K562 (cell line): ENCODE measurements at regions not wholly inside any gene's neighbourhood (a gene's known extent, or its start where the extent isn't known, plus 50 kb on each side); places are given as distances from the start of the nearest gene placed in this dataset.
A peak's percentile ranks its signal among the peaks of the same experiment; 100 is the strongest.

Experiments used
- ATAC-seq: fragments of 200-7000 bp; cut with Tn5 transposase; 3 replicates; pipeline ENCODE4 v1.9.1; 2020; ENCODE audit warnings: moderate library complexity
- BruUV-seq: library from RNA; stranded (reverse); fragments of 400-500 nt; replicated peaks from 2 replicates; lab custom pipeline; 2021; lab: Mats Ljungman, UMichigan
- CTCF ChIA-PET: fragments of 300-600 bp; formaldehyde crosslinking; extraction: SDS; loops from one replicate; lab custom pipeline; 2021; ENCODE audit warnings: low intra/inter-chr PET ratio; lab: Yijun Ruan, JAX
- POLR2A ChIA-PET: fragments of 300-600, 350-650 bp; sonication (Branson Sonifier 250); formaldehyde crosslinking; extraction: SDS; loops from one replicate; lab custom pipeline; 2021; ENCODE audit warnings: antibody characterized with exemption, inconsistent platforms; lab: Yijun Ruan, JAX
- DNase-seq, 4 experiments: peaks; one replicate each; pipeline versions ENCODE4 v3.0.0 to v3.0.0-alpha.2; 2011 to 2018; ENCODE audit warnings: low spot score in 3 of 4, mixed read lengths in 3 of 4; ENCODE audit errors: extremely low read depth in 1 of 4
- FAIRE-seq: peaks from 2 replicates; lab custom pipeline; 2011; peaks lifted over from hg19 to GRCh38; lab: Jason Lieb, UNC
- H2AFZ ChIP-seq: 2 replicates; pipeline ENCODE4 v1.6.0; 2011; ENCODE audit warnings: low read depth, low read length, control low read depth, inconsistent platforms
- H3K27ac ChIP-seq: fragments of 200-600 bp; 3 replicates; pipeline ENCODE4 v1.8.0; 2011; ENCODE audit warnings: low read depth, mild to moderate bottlenecking, control low read depth, inconsistent platforms, low read length, moderate library complexity, mixed read lengths; ENCODE audit errors: extremely low read depth
- H3K27me3 ChIP-seq, 2 experiments: fragments of 300-600 bp in 1 of 2; 2 replicates in 1 of 2; 3 replicates in 1 of 2; pipeline versions ENCODE4 v1.6.0 to v1.8.0; 2011; ENCODE audit warnings: inconsistent platforms in 2 of 2, low read length in 2 of 2, mild to moderate bottlenecking in 1 of 2, mixed read lengths in 1 of 2, moderate library complexity in 1 of 2; ENCODE audit not compliant: control insufficient read depth in 2 of 2, insufficient read depth in 2 of 2
- H3K36me3 ChIP-seq: fragments of 300-600 bp; 3 replicates; pipeline ENCODE4 v1.8.0; 2011; ENCODE audit warnings: mild to moderate bottlenecking, low read length, inconsistent platforms; ENCODE audit not compliant: control insufficient read depth, insufficient read depth
- H3K4me1 ChIP-seq, 2 experiments: fragments of 200-600 bp in 1 of 2; replicated peaks in 1 of 2; 2 replicates in 1 of 2; 3 replicates in 1 of 2; pipeline versions ENCODE4 v1.5.1 to v1.8.0; 2011; ENCODE audit warnings: inconsistent platforms in 2 of 2, low read length in 2 of 2, mild to moderate bottlenecking in 1 of 2, mixed read lengths in 1 of 2, moderate library complexity in 1 of 2; ENCODE audit not compliant: control insufficient read depth in 2 of 2, insufficient read depth in 2 of 2
- H3K4me2 ChIP-seq: 2 replicates; pipeline ENCODE4 v1.6.1; 2011; ENCODE audit warnings: low read length, control low read depth, inconsistent platforms, mixed read lengths; ENCODE audit not compliant: insufficient read depth
- H3K4me3 ChIP-seq: fragments of 200-600 bp; sonication (generic), shearing (Covaris generic); 2 replicates; pipeline ENCODE4 v1.5.1; 2016; ENCODE audit warnings: control low read depth, inconsistent platforms
- H3K79me2 ChIP-seq: fragments of 200-600 bp; 3 replicates; pipeline ENCODE4 v1.8.0; 2011; ENCODE audit warnings: low read length, inconsistent platforms; ENCODE audit not compliant: control insufficient read depth, insufficient read depth
- H3K9ac ChIP-seq, 2 experiments: 2 replicates each; pipeline versions ENCODE4 v1.6.0 to v1.6.1; 2011; ENCODE audit warnings: low read depth in 2 of 2, low read length in 2 of 2, control low read depth in 1 of 2, inconsistent platforms in 1 of 2, mild to moderate bottlenecking in 1 of 2, mixed read lengths in 1 of 2; ENCODE audit not compliant: insufficient read depth in 1 of 2
- H3K9me1 ChIP-seq: one replicate; pipeline ENCODE4 v1.6.0; 2011; ENCODE audit warnings: inconsistent platforms, mild to moderate bottlenecking, low read length, moderate library complexity; ENCODE audit not compliant: control insufficient read depth, insufficient read depth
- H3K9me3 ChIP-seq: replicated peaks from 2 replicates; pipeline ENCODE4 v1.5.1; 2011; ENCODE audit warnings: low read depth, low read length, inconsistent platforms; ENCODE audit not compliant: control insufficient read depth, insufficient read depth
- H4K20me1 ChIP-seq: replicated peaks from 2 replicates; pipeline ENCODE4 v1.6.1; 2011; ENCODE audit warnings: low read length, inconsistent platforms, mixed read lengths; ENCODE audit not compliant: control insufficient read depth, insufficient read depth
- MCM2 ChIP-seq: fragments of 450-650 bp; IDR thresholded peaks from 2 replicates; pipeline ENCODE4 v1.6.1; 2017; ENCODE audit warnings: low read depth, mild to moderate bottlenecking
- RBFOX2 ChIP-seq: fragments of 200-400 bp; formaldehyde crosslinking; IDR thresholded peaks from 2 replicates; pipeline ENCODE4 v1.6.1; 2017; ENCODE audit warnings: low read depth, mild to moderate bottlenecking, low read length, moderate library complexity
- RBM15 ChIP-seq: fragments of 200-400 bp; formaldehyde crosslinking; IDR thresholded peaks from 2 replicates; pipeline ENCODE4 v1.6.1; 2018; ENCODE audit warnings: mild to moderate bottlenecking, low read length, moderate library complexity; ENCODE audit not compliant: insufficient read depth
- WGBS: fragments of 100-300 bp; shearing (Covaris generic); methylation state at CpG from one replicate; pipeline ENCODE4 v1.1.6; 2016; ENCODE audit warnings: low coverage, mixed read lengths; ENCODE audit not compliant: insufficient coverage; ENCODE audit errors: missing lambda C conversion rate; 5-methylcytosine and 5-hydroxymethylcytosine counted together
- in situ Hi-C: fragments of 300-500 bp; cut with MboI; formaldehyde crosslinking; loops from 4 replicates; pipeline ENCODE4 v1.15.0; 2018; ENCODE audit warnings: inconsistent platforms, mixed read lengths
- intact Hi-C: fragments of 100-400 bp; cut with micrococcal nuclease; formaldehyde crosslinking; loops from 2 replicates; pipeline ENCODE4 v1.14.2; 2022
- TF ChIP-seq, protein P1 (sequence below): IDR thresholded peaks from 2 replicates; pipeline ENCODE4 v1.6.1; 2011; ENCODE audit warnings: borderline replicate concordance, low read depth, mild to moderate bottlenecking, moderate library complexity, low read length; ENCODE audit not compliant: insufficient read depth, poor library complexity, severe bottlenecking

DNA sequence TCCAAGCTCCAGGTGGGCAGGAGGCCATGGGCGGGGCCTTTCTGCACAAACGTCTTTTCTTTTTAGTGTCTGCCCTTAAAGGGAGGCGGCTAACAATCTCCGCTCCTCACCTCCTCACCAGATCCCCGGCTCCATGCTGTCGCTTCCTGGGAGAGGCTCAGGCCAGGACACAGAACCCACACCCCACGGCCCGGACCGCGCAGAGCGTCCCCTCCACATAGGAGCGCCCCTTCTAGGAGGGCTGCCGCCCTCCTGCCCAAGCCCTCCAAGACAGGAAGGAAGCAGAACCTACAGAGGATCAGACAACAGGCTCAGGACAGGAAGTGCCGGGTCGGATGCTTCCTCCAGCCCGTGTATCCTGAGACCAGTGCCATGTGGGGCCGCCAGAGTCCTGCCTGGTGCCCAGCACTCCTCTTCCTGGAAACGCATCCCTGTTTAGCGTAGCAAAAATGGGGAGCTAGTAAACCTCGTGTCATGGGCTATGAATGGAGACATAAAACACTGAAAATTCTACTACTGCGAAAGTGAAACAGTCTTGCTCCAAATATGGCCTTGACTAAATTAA, 83.2 kb upstream of the ATP10A start:
- in situ Hi-C loops: no loop called here
- POLR2A ChIA-PET: interaction anchor here (0.6 to 0.9 kb wide), 2 partner anchors 9 to 275 kb away, joined by 3 read pairs; no protein-coding TSS in a partner anchor
- Histone ChIP-seq H3K36me3 (no peaks in the 10 kb centered on the region), H3K4me3 (no peak overlapping the region), H3K27ac (no peak overlapping the region), H3K9me1 (no peaks in the 10 kb centered on the region), H2AFZ (no peak overlapping the region), H3K27me3 (no peaks in the 10 kb centered on the region; a peak in 3 of 5 replicates), H3K9me3 (no peaks in the 10 kb centered on the region), H3K4me2 (no peak overlapping the region), H3K79me2 (no peaks in the 10 kb centered on the region), H3K9ac (no peak overlapping the region), H3K4me1 (peaks cover 0 to 7% of the 10 kb centered on the region in 2 experiments; a peak in 2 of 5 replicates), H4K20me1 (no peaks in the 10 kb centered on the region)
- WGBS: 6% methylated on average over 21 of the region's 21 CpGs
- DNase-seq (no peak), FAIRE-seq (no peak), ATAC-seq (no peak)
- BruUV-seq: no TSS peak
- CTCF ChIA-PET: no interaction called here
- intact Hi-C loops: no loop called here
- TF ChIP-seq MCM2: no peak
- TF ChIP-seq, all 486 proteins: peak for 0

DNA sequence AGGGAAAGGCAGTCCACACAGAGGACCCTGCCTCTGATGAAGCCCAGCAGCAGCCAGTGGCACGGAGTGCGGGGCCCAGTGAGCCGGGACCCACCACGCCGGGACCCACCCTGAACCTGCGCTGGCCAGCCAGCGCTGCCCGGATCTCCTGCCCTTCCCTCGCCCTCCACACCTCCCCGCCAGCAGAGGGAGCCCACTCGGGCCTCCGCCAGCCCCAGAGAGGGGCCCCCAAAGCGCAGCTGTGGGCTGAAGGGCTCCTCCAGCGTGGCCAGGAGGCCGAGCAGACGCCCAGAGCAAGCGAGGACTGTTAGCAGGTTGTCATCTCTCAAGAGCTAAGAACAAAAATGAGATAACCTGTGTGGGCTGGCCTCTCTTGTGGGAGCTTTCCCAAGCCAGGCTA, 81.3 kb upstream of the ATP10A start:
- FAIRE-seq: no peak
- Histone ChIP-seq H3K79me2 (no peaks in the 10 kb centered on the region), H4K20me1 (no peaks in the 10 kb centered on the region), H3K4me1 (peaks cover 0 to 7% of the 10 kb centered on the region in 2 experiments; a peak in 2 of 5 replicates), H3K27me3 (no peaks in the 10 kb centered on the region; a peak in 2 of 5 replicates), H3K4me3 (peak overlapping the region; percentile 15; the same call in 1 of the 2 replicates), H2AFZ (peak overlapping the region; percentile 65), H3K36me3 (no peaks in the 10 kb centered on the region), H3K27ac (no peak overlapping the region), H3K4me2 (peak overlapping the region; percentile 32; the same call in 1 of the 2 replicates), H3K9ac (no peak overlapping the region), H3K9me1 (no peaks in the 10 kb centered on the region), H3K9me3 (no peaks in the 10 kb centered on the region)
- peak; percentile 90 for ATAC-seq
- CTCF ChIA-PET: interaction anchor here (0.7 kb wide), 1 partner anchor 866 kb away, joined by 5 read pairs; no protein-coding TSS in a partner anchor
- BruUV-seq: no TSS peak
- intact Hi-C loops (no loop called here), in situ Hi-C loops (no loop called here)
- DNase-seq: peak in 1 of 4 experiments; percentile 8
- POLR2A ChIA-PET: interaction anchor here (0.6 to 1.5 kb wide), 2 partner anchors 10 to 1098 kb away, joined by 3 to 4 read pairs; no protein-coding TSS in a partner anchor
- WGBS: 0% methylated on average over 10 of the region's 17 CpGs
- TF ChIP-seq RBM15: no peak
- TF ChIP-seq RBFOX2: peak; percentile 36; the same call in 1 of the 2 replicates
- TF ChIP-seq, protein P1, sequence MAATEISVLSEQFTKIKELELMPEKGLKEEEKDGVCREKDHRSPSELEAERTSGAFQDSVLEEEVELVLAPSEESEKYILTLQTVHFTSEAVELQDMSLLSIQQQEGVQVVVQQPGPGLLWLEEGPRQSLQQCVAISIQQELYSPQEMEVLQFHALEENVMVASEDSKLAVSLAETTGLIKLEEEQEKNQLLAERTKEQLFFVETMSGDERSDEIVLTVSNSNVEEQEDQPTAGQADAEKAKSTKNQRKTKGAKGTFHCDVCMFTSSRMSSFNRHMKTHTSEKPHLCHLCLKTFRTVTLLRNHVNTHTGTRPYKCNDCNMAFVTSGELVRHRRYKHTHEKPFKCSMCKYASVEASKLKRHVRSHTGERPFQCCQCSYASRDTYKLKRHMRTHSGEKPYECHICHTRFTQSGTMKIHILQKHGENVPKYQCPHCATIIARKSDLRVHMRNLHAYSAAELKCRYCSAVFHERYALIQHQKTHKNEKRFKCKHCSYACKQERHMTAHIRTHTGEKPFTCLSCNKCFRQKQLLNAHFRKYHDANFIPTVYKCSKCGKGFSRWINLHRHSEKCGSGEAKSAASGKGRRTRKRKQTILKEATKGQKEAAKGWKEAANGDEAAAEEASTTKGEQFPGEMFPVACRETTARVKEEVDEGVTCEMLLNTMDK: peak; percentile 54
